ENCODE measurements at regions not wholly inside any gene's neighbourhood (a gene's known extent, or its start where the extent isn't known, plus 50 kb on each side); places are given as distances from the start of the nearest gene placed in this dataset.

DNA sequence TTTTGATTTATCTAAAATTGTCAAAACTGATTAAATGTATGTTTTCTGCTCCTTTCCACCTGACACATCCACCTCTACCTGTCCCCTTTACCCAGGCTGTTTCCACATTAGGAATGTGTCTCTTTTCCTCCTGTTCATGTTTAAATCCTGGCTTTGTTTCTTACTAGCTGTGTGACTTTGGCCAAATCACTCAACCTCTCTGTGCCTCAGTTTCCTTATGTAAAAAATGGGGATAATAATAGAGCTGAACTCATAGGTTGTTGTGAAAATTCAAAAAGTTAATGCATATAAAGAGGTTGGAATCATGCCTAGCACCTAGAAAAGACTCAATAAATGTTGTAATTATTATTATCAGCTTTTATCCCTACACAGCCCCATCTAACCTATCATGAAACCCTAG, 136.8 kb downstream of the NXPE2 start:
- no peaks in the 10 kb centered on the region for H3K27me3 ChIP-seq

DNA sequence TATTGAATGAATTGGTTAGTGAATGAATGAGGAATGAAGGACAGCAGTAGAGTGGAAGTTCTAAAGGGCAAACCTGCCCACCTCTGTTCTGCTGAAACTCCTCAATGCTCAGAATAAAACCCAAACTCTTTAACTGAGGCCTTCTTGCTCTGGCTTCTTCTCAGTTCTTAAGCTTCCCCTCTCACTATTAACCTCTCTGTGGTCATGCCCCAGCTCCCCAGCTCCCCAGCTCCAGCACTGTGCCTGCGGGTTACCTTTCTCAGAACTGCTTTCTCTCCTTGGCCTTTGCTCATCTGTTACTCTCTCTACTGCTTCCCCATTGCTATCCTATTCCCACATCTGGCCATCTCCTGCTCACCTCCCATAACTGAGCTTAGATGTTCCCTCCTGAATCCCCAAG, 137.4 kb downstream of the NXPE2 start:
- no peak for TF ChIP-seq POLR2A (IDR thresholded peaks at IDR 0.05)
- TF ChIP-seq, protein P1, sequence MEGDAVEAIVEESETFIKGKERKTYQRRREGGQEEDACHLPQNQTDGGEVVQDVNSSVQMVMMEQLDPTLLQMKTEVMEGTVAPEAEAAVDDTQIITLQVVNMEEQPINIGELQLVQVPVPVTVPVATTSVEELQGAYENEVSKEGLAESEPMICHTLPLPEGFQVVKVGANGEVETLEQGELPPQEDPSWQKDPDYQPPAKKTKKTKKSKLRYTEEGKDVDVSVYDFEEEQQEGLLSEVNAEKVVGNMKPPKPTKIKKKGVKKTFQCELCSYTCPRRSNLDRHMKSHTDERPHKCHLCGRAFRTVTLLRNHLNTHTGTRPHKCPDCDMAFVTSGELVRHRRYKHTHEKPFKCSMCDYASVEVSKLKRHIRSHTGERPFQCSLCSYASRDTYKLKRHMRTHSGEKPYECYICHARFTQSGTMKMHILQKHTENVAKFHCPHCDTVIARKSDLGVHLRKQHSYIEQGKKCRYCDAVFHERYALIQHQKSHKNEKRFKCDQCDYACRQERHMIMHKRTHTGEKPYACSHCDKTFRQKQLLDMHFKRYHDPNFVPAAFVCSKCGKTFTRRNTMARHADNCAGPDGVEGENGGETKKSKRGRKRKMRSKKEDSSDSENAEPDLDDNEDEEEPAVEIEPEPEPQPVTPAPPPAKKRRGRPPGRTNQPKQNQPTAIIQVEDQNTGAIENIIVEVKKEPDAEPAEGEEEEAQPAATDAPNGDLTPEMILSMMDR (IDR thresholded peaks at IDR 0.05), result no peak
- intact Hi-C loops (cut with DNase I; ENCODE audit: low total_unique reads), result no loop called here
- Histone ChIP-seq H3K4me3 (no peak overlapping the region), H3K36me3 (ENCODE audit: low read depth, missing control alignments) (no peaks in the 10 kb centered on the region), H3K27me3 (no peaks in the 10 kb centered on the region), H3K4me1 (no peaks in the 10 kb centered on the region), H3K9me3 (no peaks in the 10 kb centered on the region), H3K27ac (no peak overlapping the region)
- DNase-seq, result no peak
- 91 to 100% methylated on average over 1 of the region's 1 CpG for WGBS, 2 donors

More for the DNA sequence above, 136.8 kb downstream of the NXPE2 start:
- Histone ChIP-seq H3K4me3 (no peak overlapping the region), H3K36me3 (ENCODE audit: low read depth, missing control alignments) (no peaks in the 10 kb centered on the region), H3K27ac (no peak overlapping the region), H3K9me3 (no peaks in the 10 kb centered on the region), H3K4me1 (no peaks in the 10 kb centered on the region)
- TF ChIP-seq, protein P1 (IDR thresholded peaks at IDR 0.05), result no peak
- no peak for TF ChIP-seq POLR2A (IDR thresholded peaks at IDR 0.05)
- DNase-seq, result no peak
- intact Hi-C loops (cut with DNase I; ENCODE audit: low total_unique reads), result no loop called here

DNA sequence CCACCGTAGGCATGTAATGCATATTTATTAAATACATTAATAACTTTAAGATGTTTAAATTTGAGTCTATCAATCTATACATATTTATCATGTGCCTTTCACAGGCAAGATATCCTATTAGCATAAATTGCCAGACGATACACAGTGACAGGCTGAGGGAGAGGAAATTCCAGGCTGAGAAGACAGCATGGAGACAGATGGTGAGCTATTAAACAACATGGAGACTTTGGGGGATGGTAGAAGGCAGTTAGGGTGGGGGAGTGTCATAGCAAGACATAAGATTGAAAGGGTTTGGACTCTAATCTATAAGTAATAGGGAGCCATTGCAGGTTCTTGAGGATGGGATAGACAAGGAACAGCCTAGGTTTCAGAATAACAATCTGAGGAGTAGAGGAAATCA, 138.5 kb downstream of the NXPE2 start:
- intact Hi-C loops (cut with DNase I; ENCODE audit: low total_unique reads), result no loop called here
- H3K27ac ChIP-seq, result no peak overlapping the region
- WGBS, 2 donors, result 70 to 83% methylated on average over 2 of the region's 2 CpGs
- no peak overlapping the region for H3K4me3 ChIP-seq
- no peaks in the 10 kb centered on the region for H3K9me3 ChIP-seq
- TF ChIP-seq POLR2A (IDR thresholded peaks at IDR 0.05), result no peak
- TF ChIP-seq, protein P1 (IDR thresholded peaks at IDR 0.05), result no peak
- no peak for DNase-seq
- no peaks in the 10 kb centered on the region for H3K4me1 ChIP-seq
- no peaks in the 10 kb centered on the region for H3K27me3 ChIP-seq
- no peaks in the 10 kb centered on the region for H3K36me3 ChIP-seq (ENCODE audit: low read depth, missing control alignments)

DNA sequence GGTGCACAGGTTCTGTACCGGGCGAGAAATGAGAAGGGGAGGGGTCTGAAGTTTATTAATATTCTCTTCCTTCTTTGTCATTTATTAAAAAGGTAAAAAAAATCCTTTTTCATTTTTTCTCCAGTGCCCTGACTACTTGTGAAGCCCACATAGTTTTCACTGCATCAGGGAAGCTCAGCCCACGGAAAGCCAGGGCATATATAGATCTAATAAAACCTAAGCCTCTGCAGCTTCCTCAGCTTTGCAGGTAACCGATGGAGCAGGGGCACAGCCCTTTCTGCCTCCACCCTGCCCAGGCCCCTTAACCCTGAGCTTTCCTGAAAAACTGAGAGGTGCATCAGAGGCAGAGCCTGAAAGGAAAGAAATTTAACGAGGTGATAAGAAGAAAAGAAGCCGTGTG, 140.1 kb downstream of the NXPE2 start:
- no peaks in the 10 kb centered on the region for H3K36me3 ChIP-seq (ENCODE audit: low read depth, missing control alignments)
- intact Hi-C loops (cut with DNase I; ENCODE audit: low total_unique reads), result no loop called here
- H3K4me3 ChIP-seq, result no peak overlapping the region
- DNase-seq, result no peak
- H3K27me3 ChIP-seq, result no peaks in the 10 kb centered on the region
- no peak overlapping the region for H3K27ac ChIP-seq
- WGBS, 2 donors, result 37% methylated on average over 6 of the region's 6 CpGs
- no peaks in the 10 kb centered on the region for H3K4me1 ChIP-seq
- H3K9me3 ChIP-seq, result no peaks in the 10 kb centered on the region
- no peak for TF ChIP-seq POLR2A (IDR thresholded peaks at IDR 0.05)
- TF ChIP-seq, protein P1 (IDR thresholded peaks at IDR 0.05), result no peak

DNA sequence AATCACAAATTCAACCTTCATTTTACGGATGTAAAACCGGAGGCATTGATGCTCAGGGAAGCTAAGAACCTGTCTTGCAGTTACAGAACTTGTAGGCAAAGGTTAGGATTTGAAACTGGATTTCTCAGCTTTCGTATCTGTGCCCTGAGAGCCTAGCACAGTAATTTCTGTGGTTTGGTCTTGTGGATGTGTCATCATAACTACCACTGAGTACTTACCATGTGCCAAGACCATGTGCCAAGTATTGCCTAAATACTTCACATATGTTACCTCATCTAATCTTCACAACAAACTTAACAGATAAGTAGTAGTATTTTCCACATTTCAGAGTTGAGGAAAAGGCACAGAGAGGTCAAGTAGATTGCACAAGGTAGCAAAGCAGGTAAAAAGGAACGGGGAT, 140.7 kb downstream of the NXPE2 start:
- H3K36me3 ChIP-seq (ENCODE audit: low read depth, missing control alignments), result no peaks in the 10 kb centered on the region
- intact Hi-C loops (cut with DNase I; ENCODE audit: low total_unique reads), result no loop called here
- H3K27me3 ChIP-seq, result no peaks in the 10 kb centered on the region
- H3K27ac ChIP-seq, result no peak overlapping the region
- 83 to 87% methylated on average over 4 of the region's 4 CpGs for WGBS, 2 donors
- no peaks in the 10 kb centered on the region for H3K4me1 ChIP-seq
- no peak for DNase-seq
- H3K4me3 ChIP-seq, result no peak overlapping the region
- H3K9me3 ChIP-seq, result no peaks in the 10 kb centered on the region
- no peak for TF ChIP-seq POLR2A (IDR thresholded peaks at IDR 0.05)
- TF ChIP-seq, protein P1 (IDR thresholded peaks at IDR 0.05), result no peak

Measured in testis (tissue), 2 donors.